Calu3 (cell line): ENCODE measurements at regions not wholly inside any gene's neighbourhood (a gene's known extent, or its start where the extent isn't known, plus 50 kb on each side); places are given as distances from the start of the nearest gene placed in this dataset.

ENCODE experiments used
- BruUV-seq: library from RNA; stranded (reverse); fragments of 400-500 nt; replicated peaks from 2 replicates; lab custom pipeline; 2021; lab: Mats Ljungman, UMichigan
- CTCF ChIA-PET: fragments of 300-600 bp; sonication (Branson Sonifier 250); formaldehyde crosslinking; loops from one replicate; lab custom pipeline; 2022; ENCODE audit warnings: antibody characterized with exemption; lab: Charles Lee
- DNase-seq: peaks from one replicate; pipeline ENCODE4 v3.0.0; 2022
- H3K27ac Mint-ChIP-seq: one replicate; pipeline ENCODE4 v1.8.0; 2022; ENCODE audit warnings: mixed read lengths; ENCODE audit not compliant: unreplicated experiment
- H3K27me3 Mint-ChIP-seq: one replicate; pipeline ENCODE4 v1.8.0; 2022; ENCODE audit warnings: mixed read lengths; ENCODE audit not compliant: unreplicated experiment
- H3K36me3 Mint-ChIP-seq: one replicate; pipeline ENCODE4 v1.8.0; 2022; ENCODE audit warnings: mild to moderate bottlenecking, moderate library complexity, mixed read lengths; ENCODE audit not compliant: insufficient read depth, unreplicated experiment
- H3K4me1 Mint-ChIP-seq: one replicate; pipeline ENCODE4 v1.8.0; 2022; ENCODE audit warnings: mild to moderate bottlenecking, low read depth, mixed read lengths; ENCODE audit not compliant: unreplicated experiment
- H3K4me3 Mint-ChIP-seq: one replicate; pipeline ENCODE4 v1.8.0; 2022; ENCODE audit warnings: mild to moderate bottlenecking, low read depth, moderate library complexity, mixed read lengths; ENCODE audit not compliant: unreplicated experiment
- H3K9me3 Mint-ChIP-seq: one replicate; pipeline ENCODE4 v1.8.0; 2022; ENCODE audit warnings: low read depth, mixed read lengths; ENCODE audit not compliant: unreplicated experiment
- CTCF ChIP-seq: fragments of 200-600 bp; IDR thresholded peaks from one replicate; pipeline ENCODE4 v1.8.0; 2022; ENCODE audit warnings: antibody characterized with exemption; ENCODE audit not compliant: unreplicated experiment
- intact Hi-C: fragments of 100-400 bp; cut with micrococcal nuclease; formaldehyde crosslinking; loops from one replicate; pipeline ENCODE4 v1.10.0; 2022; ENCODE audit not compliant: unreplicated experiment

- H3K4me3 Mint-ChIP-seq: no peak overlapping the region
- H3K9me3 Mint-ChIP-seq: peaks cover 5% of the 10 kb centered on the region
- H3K27me3 Mint-ChIP-seq: no peaks in the 10 kb centered on the region
- H3K4me1 Mint-ChIP-seq: peaks cover 2% of the 10 kb centered on the region
- H3K27ac Mint-ChIP-seq: no peak overlapping the region
- BruUV-seq: no TSS peak
- intact Hi-C loops: no loop called here
- no peaks in the 10 kb centered on the region for H3K36me3 Mint-ChIP-seq
- DNase-seq: no peak
- CTCF ChIA-PET: no interaction called here
- TF ChIP-seq CTCF: no peak
These were observed 202.2 kb downstream of the ATP23 start for GRCh38 chr12:58143498-58143995.

GRCh38 chr12:58148405-58148804, 207.0 kb downstream of the ATP23 start:
- Mint-ChIP-seq H3K4me3 (no peak overlapping the region), H3K27ac (no peak overlapping the region), H3K4me1 (peaks cover 12% of the 10 kb centered on the region), H3K9me3 (peaks cover 5% of the 10 kb centered on the region), H3K27me3 (no peaks in the 10 kb centered on the region), H3K36me3 (no peaks in the 10 kb centered on the region)
- intact Hi-C loops: no loop called here
- peak; percentile 28 for DNase-seq
- TF ChIP-seq CTCF: no peak
- CTCF ChIA-PET: no interaction called here
- BruUV-seq: no TSS peak

GRCh38 chr12:58148976-58149375, 207.6 kb downstream of the ATP23 start:
- H3K36me3 Mint-ChIP-seq: no peaks in the 10 kb centered on the region
- H3K27me3 Mint-ChIP-seq: no peaks in the 10 kb centered on the region
- no TSS peak for BruUV-seq
- intact Hi-C loops: no loop called here
- CTCF ChIA-PET: interaction anchor here (0.7 kb wide), 1 partner anchor 476 kb away, joined by 6 read pairs; no protein-coding TSS in a partner anchor
- DNase-seq: no peak
- no peak for TF ChIP-seq CTCF
- H3K4me1 Mint-ChIP-seq: peaks cover 12% of the 10 kb centered on the region
- peaks cover 5% of the 10 kb centered on the region for H3K9me3 Mint-ChIP-seq
- H3K4me3 Mint-ChIP-seq: no peak overlapping the region
- H3K27ac Mint-ChIP-seq: no peak overlapping the region

- no peak overlapping the region for H3K27ac Mint-ChIP-seq
- intact Hi-C loops: no loop called here
- no TSS peak for BruUV-seq
These were observed 213.0 kb downstream of the ATP23 start for GRCh38 chr12:58154359-58154758.

More at GRCh38 chr12:58154359-58154758, 213.0 kb downstream of the ATP23 start:
- CTCF ChIA-PET: no interaction called here
- TF ChIP-seq CTCF: no peak
- Mint-ChIP-seq H3K4me3 (no peak overlapping the region), H3K36me3 (no peaks in the 10 kb centered on the region), H3K27me3 (no peaks in the 10 kb centered on the region), H3K9me3 (no peaks in the 10 kb centered on the region), H3K4me1 (peaks cover 1% of the 10 kb centered on the region)
- DNase-seq: no peak
